ENCODE measurements at regions not wholly inside any gene's neighbourhood (a gene's known extent, or its start where the extent isn't known, plus 50 kb on each side); places are given as distances from the start of the nearest gene placed in this dataset.

DNA sequence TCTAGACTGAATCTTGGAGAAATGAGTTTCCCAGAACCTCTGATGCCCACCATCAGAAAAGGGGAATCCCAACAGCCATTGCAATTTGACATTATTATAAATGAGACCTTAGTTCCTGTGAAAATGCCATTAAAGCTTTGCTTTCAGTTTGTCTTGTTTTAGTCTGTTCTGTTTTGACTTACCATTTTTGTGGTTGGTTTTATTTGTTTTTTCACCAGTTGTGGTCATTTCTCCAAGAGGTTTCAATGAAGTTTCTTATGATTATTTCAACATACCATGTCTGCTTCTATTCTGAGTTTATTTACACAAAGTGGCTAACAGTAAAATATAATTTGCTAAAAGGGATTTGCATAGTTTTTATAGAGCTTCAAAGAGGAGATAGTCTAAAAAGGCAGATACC is 175.0 kb upstream of the MCTP2 start:
- no peak for DNase-seq (ENCODE audit: low read depth in 2 of 2)

DNA sequence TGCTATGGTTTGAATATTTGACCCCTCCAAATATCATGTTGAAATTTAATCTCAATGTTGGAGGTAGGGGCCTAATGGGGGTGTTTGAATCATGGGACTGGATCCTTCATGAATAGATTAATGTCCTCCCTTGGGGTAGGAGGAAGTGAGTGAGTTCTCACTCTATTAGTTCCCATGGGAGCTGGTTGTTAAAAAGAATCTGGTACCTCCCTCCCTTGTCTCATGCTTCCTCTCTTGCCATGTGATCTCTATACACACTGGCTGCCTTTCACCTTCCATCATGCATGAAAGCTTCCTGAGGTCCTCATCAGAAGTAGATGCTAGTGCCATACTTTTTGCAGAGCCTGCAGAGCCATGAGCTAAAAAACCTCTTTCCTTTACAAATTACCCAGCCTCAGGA is 177.7 kb upstream of the MCTP2 start:
- no peak for DNase-seq (ENCODE audit: low read depth in 2 of 2)

DNA sequence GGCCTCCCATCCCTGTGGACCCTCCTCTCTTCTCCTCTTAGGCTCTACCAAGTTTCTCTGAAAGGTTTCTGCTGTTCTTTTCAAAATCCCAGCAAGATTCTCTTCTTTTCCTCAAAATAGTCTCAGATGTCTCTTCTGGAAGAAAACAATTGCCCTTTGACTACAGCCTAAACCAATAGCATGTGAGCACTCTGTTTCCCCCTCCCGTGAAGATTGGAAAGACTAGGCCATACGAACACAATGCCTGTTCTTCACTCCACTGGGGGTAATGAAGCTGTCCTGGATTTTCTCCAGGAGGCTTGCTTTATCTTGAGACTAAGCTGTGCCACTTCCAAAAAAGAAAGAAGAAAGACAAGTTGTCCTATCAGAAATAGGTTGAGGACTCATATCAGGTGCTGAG is 178.7 kb upstream of the MCTP2 start:
- DNase-seq (ENCODE audit: low read depth in 2 of 2), result no peak

DNA sequence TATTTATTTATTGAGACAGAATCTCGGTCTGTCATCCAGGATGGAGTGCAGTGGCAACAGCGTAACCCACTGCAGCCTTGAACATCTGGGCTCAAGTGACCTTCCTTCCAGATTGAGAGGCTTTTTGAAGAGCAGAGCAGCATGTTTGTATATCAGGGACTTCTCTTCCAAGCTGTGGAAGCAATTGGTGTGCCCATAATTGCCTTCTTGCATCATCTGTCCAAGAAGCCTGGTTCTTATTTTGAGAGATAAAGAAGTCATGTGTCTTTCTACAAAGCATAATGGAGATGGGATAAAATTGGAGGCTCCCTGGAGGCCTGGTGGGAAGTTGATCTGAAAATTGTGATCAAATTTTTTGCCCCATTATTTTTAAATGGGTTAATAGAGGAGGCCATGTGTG is 183.8 kb upstream of the MCTP2 start:
- no peak for DNase-seq (ENCODE audit: low read depth in 2 of 2)

- no peak for DNase-seq (ENCODE audit: low read depth in 2 of 2)
Observed at GRCh38 chr15:94042180-94042928, 189.0 kb upstream of the MCTP2 start.

- DNase-seq (ENCODE audit: low read depth in 2 of 2), result no peak
Observed at GRCh38 chr15:94041746-94042145, 189.6 kb upstream of the MCTP2 start.

GRCh38 chr15:94040541-94041248 is 190.7 kb upstream of the MCTP2 start:
- no peak for DNase-seq (ENCODE audit: low read depth in 2 of 2)

- no peak for DNase-seq (ENCODE audit: low read depth in 2 of 2)
Observed at GRCh38 chr15:94036156-94036555, 195.2 kb upstream of the MCTP2 start.

- DNase-seq (ENCODE audit: low read depth in 2 of 2), result no peak
Observed at GRCh38 chr15:94033683-94034020, 197.7 kb upstream of the MCTP2 start.

GRCh38 chr15:94033014-94033682 is 198.2 kb upstream of the MCTP2 start:
- DNase-seq (ENCODE audit: low read depth in 2 of 2), result no peak

GRCh38 chr15:94032571-94032970 is 198.8 kb upstream of the MCTP2 start:
- DNase-seq (ENCODE audit: low read depth in 2 of 2), result no peak

GRCh38 chr15:94031072-94031471 is 200.3 kb upstream of the MCTP2 start:
- no peak for DNase-seq (ENCODE audit: low read depth in 2 of 2)

GRCh38 chr15:94029495-94029894 is 201.9 kb upstream of the MCTP2 start:
- no peak for DNase-seq (ENCODE audit: low read depth in 2 of 2)

- no peak for DNase-seq (ENCODE audit: low read depth in 2 of 2)
Observed at GRCh38 chr15:94028809-94029208, 202.6 kb upstream of the MCTP2 start.

DNA sequence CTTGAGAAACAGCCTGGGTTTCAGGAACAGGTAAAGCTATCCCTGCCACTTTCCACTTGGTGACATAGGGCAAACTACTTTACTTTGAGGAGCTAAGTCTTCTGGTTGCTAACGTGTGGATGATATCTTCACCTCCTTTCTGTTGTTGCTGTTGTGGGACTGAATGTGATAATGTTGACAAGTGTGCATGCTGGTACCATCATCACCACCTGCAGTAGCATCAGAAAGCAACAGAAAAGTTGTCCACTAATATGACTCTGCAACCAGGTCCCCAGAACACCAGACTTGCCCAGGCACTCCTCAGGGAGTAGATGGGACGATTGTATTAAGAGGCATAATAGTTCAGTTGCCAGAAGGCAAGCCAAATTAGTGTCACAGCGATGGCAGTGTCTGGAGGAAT is 203.2 kb upstream of the MCTP2 start:
- no peak for DNase-seq (ENCODE audit: low read depth in 2 of 2)

GRCh38 chr15:94027581-94027980 is 203.8 kb upstream of the MCTP2 start:
- DNase-seq (ENCODE audit: low read depth in 2 of 2), result no peak

DNA sequence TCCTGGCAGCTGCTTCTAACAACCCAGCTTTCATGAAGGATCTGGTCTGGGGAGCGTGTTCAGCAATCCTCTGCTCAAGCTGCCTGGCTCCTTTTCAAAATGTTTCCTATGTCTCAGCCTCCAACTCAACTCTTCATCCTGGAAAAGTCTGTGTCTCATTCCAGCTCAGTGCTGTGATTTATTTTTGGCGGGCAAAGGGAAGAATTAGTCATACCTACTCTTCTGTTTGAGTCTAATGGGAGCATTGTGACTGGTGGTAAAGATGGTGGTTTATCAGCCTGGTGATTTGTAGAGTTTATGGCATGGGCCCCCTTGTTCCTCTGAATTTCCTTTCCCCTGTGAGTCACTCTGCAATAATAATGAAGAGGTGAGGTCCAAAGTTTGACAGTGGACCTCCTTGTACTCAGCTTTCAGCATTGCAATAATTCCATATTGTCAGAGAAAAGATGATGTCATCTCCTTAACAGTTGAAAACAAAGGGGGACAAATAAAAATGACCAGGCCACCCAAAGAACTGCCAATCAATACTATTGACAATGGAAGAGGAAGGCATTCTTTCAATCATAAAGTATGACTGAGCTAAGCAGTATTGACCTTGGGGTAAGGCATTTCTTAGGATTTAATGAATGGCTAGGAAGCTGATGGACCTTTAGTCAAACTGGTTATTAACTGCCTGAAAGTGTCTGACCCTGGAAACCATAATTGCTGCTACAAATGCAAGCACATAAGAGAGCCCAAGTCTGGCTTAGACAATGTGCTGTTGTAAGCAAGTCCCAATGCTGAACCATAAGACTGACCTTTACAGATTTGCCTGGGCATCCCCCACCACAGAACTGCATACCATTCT is 204.7 kb upstream of the MCTP2 start:
- DNase-seq (ENCODE audit: low read depth in 2 of 2), result no peak

- DNase-seq (ENCODE audit: low read depth in 2 of 2), result no peak
Observed at GRCh38 chr15:94023531-94023930, 207.8 kb upstream of the MCTP2 start.

- DNase-seq (ENCODE audit: low read depth in 2 of 2), result no peak
Observed at GRCh38 chr15:94021621-94022320, 209.6 kb upstream of the MCTP2 start.

- DNase-seq (ENCODE audit: low read depth in 2 of 2), result no peak
Observed at GRCh38 chr15:94019062-94019461, 212.3 kb upstream of the MCTP2 start.

- DNase-seq (ENCODE audit: low read depth in 2 of 2), result no peak
Observed at GRCh38 chr15:94015324-94015723, 216.0 kb upstream of the MCTP2 start.

All from stimulated activated CD8-positive, alpha-beta memory T cell treated with anti-CD3 and anti-CD28 coated beads, Interleukin-7, amount 100 ng/mL, for 4 hours (primary cell).